ENCODE measurements at regions not wholly inside any gene's neighbourhood (a gene's known extent, or its start where the extent isn't known, plus 50 kb on each side); places are given as distances from the start of the nearest gene placed in this dataset.

GRCh38 chr3:71973274-71974030 lies 188.5 kb upstream of the PROK2 start:
- Histone ChIP-seq H3K27me3 (peaks cover 3% of the 10 kb centered on the region), H3K27ac (no peak overlapping the region), H3K9me3 (no peaks in the 10 kb centered on the region), H3K4me1 (no peaks in the 10 kb centered on the region), H3K36me3 (no peaks in the 10 kb centered on the region), H3K4me3 (no peak overlapping the region)
- in situ Hi-C loops (cut with MboI; ENCODE audit: low pct_ligation_motif_present in 1 of 4, low pct_unique_long_range_greater_than_20kb in 1 of 4, low sequenced_read_pairs in 3 of 4): loop anchor here in 3 of 4 donors (25.0 kb wide), 2 partner anchors 289 to 839 kb away; no protein-coding TSS in a partner anchor
- no peak for TF ChIP-seq POLR2AphosphoS5 (IDR thresholded peaks at IDR 0.05)
- TF ChIP-seq EP300 (IDR thresholded peaks at IDR 0.05; ENCODE audit: low read depth): no peak
- no peak for TF ChIP-seq CTCF (IDR thresholded peaks at IDR 0.05)
- no peak for TF ChIP-seq POLR2A (IDR thresholded peaks at IDR 0.05)
- no peak for DNase-seq
- intact Hi-C loops (cut with DNase I; ENCODE audit: low total_unique reads): no loop called here
- WGBS, 2 donors (ENCODE audit: low coverage in 1 of 2): 82 to 95% methylated on average over 4 to 7 of the region's 7 CpGs

- no peak for DNase-seq
- Histone ChIP-seq H3K27ac (no peak overlapping the region), H3K4me1 (no peaks in the 10 kb centered on the region), H3K9me3 (no peaks in the 10 kb centered on the region), H3K36me3 (no peaks in the 10 kb centered on the region), H3K27me3 (no peaks in the 10 kb centered on the region), H3K4me3 (no peak overlapping the region)
- 80 to 87% methylated on average over 1 to 5 of the region's 5 CpGs for WGBS, 2 donors (ENCODE audit: low coverage in 1 of 2)
- TF ChIP-seq CTCF (IDR thresholded peaks at IDR 0.05) (no peak), POLR2AphosphoS5 (IDR thresholded peaks at IDR 0.05) (no peak), POLR2A (IDR thresholded peaks at IDR 0.05) (no peak), EP300 (IDR thresholded peaks at IDR 0.05; ENCODE audit: low read depth) (no peak)
- in situ Hi-C loops (cut with MboI; ENCODE audit: low pct_ligation_motif_present in 1 of 4, low pct_unique_long_range_greater_than_20kb in 1 of 4, low sequenced_read_pairs in 3 of 4) (loop anchor here in 3 of 4 donors (25.0 kb wide), 2 partner anchors 290 to 840 kb away; no protein-coding TSS in a partner anchor), intact Hi-C loops (cut with DNase I; ENCODE audit: low total_unique reads) (no loop called here)
These were observed 187.1 kb upstream of the PROK2 start for GRCh38 chr3:71972031-71972430.

GRCh38 chr3:71968544-71968943 lies 183.6 kb upstream of the PROK2 start:
- intact Hi-C loops (cut with DNase I; ENCODE audit: low total_unique reads): no loop called here
- no peak overlapping the region for H3K27ac ChIP-seq
- H3K36me3 ChIP-seq: no peaks in the 10 kb centered on the region
- no peaks in the 10 kb centered on the region for H3K4me1 ChIP-seq
- H3K4me3 ChIP-seq: no peak overlapping the region
- in situ Hi-C loops (cut with MboI; ENCODE audit: low pct_ligation_motif_present in 1 of 4, low pct_unique_long_range_greater_than_20kb in 1 of 4, low sequenced_read_pairs in 3 of 4): loop anchor here in 3 of 4 donors (25.0 kb wide), 2 partner anchors 294 to 844 kb away; no protein-coding TSS in a partner anchor
- no peak for DNase-seq
- TF ChIP-seq POLR2AphosphoS5 (IDR thresholded peaks at IDR 0.05): no peak
- H3K9me3 ChIP-seq: no peaks in the 10 kb centered on the region
- H3K27me3 ChIP-seq: no peaks in the 10 kb centered on the region
- 70% methylated on average over 4 of the region's 4 CpGs; no CpG with 5 or more reads in 1 of the 2 donors for WGBS, 2 donors (ENCODE audit: low coverage in 1 of 2)

GRCh38 chr3:71966185-71966584 lies 181.2 kb upstream of the PROK2 start:
- Histone ChIP-seq H3K27ac (no peak overlapping the region), H3K27me3 (no peaks in the 10 kb centered on the region), H3K9me3 (no peaks in the 10 kb centered on the region), H3K4me1 (no peaks in the 10 kb centered on the region), H3K4me3 (no peak overlapping the region), H3K36me3 (no peaks in the 10 kb centered on the region)
- DNase-seq: no peak
- WGBS, 2 donors (ENCODE audit: low coverage in 1 of 2): 86% methylated on average over 3 of the region's 3 CpGs; no CpG with 5 or more reads in 1 of the 2 donors
- in situ Hi-C loops (cut with MboI; ENCODE audit: low pct_ligation_motif_present in 1 of 4, low pct_unique_long_range_greater_than_20kb in 1 of 4, low sequenced_read_pairs in 3 of 4) (loop anchor here in 3 of 4 donors (25.0 kb wide), 2 partner anchors 296 to 846 kb away; no protein-coding TSS in a partner anchor), intact Hi-C loops (cut with DNase I; ENCODE audit: low total_unique reads) (no loop called here)
- TF ChIP-seq POLR2AphosphoS5 (IDR thresholded peaks at IDR 0.05) (no peak), EP300 (IDR thresholded peaks at IDR 0.05; ENCODE audit: low read depth) (no peak), POLR2A (IDR thresholded peaks at IDR 0.05) (no peak), CTCF (IDR thresholded peaks at IDR 0.05) (no peak)

Data from transverse colon (tissue), 4 donors.